Activated CD4-positive, CD25-positive, alpha-beta regulatory T cell treated with anti-CD3 and anti-CD28 coated beads, Interleukin-2, amount 50 U/mL, for 24 hours (primary cell): ENCODE measurements at regions not wholly inside any gene's neighbourhood (a gene's known extent, or its start where the extent isn't known, plus 50 kb on each side); places are given as distances from the start of the nearest gene placed in this dataset.
"Not testable (repeated sequence)": the region's sequence is repeated elsewhere in the genome, so short reads cannot be mapped to it uniquely, and the experiment has no call there.

Source experiments
- ATAC-seq, 2 donors: fragments of 150-1000 bp; cut with Tn5 transposase; one replicate each; pipeline ENCODE4 v1.10.0; 2021; ENCODE audit warnings: mild to moderate bottlenecking in 1 of 2, moderate library complexity in 1 of 2

DNA sequence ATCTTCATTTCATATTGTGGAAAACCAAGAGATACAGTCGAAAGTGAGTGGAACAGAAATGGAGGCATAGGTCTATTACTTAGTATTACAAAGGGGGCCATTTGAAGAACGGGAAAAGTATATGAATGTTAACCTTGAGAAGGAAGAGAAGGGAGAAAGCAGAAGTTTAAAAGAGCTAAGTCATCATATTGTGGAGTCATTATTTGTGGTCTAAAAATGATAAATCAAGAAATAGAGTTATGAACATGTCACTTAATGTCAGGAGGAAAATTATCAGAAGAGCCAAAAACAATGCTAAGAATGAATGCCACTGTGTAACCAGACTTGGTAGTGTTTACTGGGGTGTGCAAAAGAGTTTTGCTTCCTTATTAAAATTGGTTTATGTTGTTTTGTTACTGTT is 589.5 kb upstream of the LCORL start:
- ATAC-seq: no peak

DNA sequence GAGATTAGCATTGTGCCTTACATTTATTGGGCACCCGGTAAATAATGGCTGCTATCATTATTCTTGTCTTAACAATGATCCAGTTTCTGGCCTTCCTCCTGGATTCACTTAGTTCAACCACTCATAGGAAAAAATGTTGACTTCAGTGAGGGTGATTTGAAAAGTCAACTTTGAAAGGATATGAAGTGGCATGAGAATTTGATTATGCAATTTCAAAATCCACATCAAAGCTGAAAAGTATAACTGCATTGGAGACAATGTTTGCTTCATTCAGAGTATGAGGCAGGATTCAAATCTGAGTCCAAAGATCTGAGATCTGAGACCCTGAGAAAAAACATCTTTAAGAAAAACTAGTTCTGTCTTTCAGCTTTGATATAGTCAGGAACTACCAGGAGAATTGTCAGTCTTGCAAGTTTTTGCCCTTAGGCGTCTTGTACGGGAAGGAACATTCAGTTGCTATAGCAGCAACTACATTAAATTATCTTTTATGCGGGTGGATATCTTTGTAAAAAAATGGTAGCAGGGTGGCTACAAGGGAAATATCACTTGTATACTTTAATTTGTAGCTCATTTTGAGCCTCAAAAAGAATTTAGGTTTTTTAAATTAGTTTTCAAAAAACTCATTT is 587.5 kb upstream of the LCORL start:
- ATAC-seq: no peak

DNA sequence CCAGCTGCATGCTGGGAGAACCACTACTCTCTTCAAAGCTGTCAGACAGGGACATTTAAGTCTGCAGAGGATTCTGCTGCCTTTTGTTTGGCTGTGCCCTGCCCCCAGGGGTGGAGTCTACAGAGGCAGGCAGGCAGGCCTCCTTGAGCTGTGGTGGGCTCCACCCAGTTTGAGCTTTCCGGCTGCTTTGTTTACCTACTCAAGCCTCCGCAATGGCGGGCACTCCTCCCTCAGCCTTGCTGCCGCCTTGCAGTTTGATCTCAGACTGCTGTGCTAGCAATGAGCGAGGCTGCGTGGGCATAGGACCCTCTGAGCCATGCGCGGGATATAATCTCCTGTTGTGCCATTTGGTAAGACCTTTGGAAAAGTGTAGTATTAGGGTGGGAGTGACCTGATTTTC is 581.1 kb upstream of the LCORL start:
- ATAC-seq: not testable (repeated sequence)

DNA sequence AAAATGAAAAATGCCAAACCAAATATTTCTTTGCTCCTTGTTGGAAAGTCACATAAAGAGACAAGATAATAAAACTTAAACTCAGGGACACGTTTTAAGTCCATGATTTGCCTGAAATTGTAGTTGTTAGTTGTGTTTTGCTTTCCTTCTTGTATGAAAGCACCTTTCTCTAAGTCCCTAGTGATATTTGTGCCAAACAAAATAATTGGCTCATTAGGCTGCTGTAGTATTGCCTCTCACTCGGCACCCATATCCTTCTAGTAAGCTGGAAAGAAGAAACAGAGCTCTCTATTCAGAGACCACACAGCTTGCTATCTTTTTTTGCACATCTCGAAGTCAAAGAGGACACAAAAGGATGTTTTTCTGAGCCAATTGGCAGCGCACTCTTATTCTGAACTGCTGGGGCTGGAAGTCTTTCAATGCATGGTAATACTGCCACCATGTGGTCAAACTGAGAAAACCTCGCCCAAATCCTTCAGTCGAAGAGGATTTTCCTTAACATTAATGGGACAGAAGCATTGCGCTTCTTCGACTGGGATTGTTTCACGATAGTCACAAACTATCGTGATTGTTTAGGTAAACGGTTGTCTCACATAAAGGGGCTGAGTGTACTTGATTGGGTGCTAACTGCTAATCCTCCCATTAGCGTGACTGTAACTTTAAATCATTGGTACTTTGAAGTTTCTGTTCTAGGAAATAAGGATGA is 571.9 kb upstream of the LCORL start:
- no peak for ATAC-seq

DNA sequence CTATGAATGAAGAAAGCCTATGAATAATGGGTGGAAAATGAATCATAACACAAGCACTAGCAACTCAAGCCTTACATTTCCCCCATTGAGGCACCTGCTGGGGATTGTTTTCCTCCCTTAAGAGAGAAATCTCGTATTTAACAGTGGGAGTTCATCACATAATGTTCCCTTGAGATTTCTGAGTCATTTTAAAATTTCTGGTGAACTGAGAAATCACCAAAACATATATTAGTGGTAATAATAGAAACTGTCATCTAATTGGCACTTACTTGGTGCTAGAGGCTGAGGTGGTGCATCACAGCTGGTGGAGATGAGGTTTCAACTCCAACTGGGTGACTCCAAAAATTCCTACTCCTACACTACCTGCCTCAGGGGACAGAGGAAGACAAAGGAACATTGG is 561.3 kb upstream of the LCORL start:
- no peak for ATAC-seq

DNA sequence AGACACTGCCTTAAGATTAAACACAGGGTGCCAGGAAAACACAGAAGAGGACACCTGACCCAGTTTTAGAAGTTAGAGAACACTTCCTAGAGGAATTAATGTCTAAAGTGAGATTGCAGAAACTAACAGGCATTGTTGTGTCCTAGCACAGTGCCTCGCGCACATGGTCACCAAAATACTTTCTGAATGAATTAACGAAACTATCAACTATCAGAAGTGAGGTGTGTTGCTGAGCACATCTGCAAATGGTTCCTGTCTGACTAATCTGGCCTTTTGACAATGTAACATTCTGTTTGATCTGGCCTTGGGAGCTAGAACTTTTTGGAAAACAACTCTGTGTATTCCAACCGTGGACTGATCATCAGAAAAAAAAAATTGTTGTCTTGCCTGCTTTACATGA is 556.8 kb upstream of the LCORL start:
- ATAC-seq: no peak

DNA sequence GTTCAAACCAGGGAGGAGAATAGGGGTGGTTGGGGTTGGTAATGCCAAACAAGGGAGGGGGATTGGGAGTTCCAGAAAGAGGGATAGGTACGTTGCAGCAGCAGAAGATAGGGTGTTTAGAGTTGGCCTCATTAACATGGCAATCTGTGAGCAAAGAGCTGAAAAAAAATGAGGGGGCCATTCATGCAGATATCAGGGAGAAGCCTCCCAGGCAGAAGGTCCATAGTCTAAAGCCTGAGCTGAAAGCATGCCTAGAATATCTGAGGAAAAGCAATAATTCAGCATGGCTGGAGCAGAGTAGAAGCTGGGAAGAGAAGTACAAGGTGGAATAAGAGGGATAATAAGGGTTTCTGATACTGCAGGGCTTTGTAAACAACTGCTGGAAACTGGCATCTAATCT is 550.9 kb upstream of the LCORL start:
- ATAC-seq: no peak

DNA sequence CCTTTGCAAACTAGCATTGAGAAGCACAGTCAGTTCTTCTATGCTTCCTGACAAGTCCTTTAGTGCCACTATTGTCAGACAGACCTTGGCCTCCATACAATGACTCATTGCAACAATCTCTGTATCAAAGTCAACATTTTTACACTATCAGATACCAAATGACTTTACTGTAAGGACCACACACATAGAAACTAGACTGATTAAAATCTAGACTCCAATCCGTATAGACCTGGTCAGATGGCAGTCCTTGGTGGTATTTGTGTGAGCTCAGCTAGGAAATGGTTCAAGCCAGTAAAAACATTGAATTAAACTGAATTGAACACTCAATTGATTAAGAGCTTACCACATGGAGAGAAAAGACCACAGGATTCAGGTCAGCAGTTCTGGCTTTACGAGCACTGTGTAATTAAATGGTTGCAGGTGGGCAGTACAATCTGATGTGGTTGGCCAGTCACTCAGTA is 549.8 kb upstream of the LCORL start:
- ATAC-seq: no peak

DNA sequence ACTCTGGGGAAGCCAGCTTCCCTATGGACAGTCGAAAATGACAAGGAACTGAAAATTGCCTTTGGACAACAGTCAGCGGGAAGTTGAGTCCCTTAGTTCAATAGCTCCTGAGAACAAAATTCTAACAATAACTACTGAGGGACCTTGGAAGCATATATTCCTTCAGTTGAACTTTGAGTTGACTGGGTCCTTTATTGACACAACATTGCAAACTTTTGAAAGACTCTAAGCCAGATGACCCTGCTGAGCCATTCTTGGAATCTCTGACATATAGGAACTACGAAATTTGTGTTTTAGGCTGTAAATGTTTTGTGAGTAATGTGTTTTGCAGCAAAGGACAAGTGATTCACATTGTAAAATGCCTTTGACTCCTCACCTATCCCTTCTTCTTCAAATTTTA is 548.8 kb upstream of the LCORL start:
- no peak for ATAC-seq

DNA sequence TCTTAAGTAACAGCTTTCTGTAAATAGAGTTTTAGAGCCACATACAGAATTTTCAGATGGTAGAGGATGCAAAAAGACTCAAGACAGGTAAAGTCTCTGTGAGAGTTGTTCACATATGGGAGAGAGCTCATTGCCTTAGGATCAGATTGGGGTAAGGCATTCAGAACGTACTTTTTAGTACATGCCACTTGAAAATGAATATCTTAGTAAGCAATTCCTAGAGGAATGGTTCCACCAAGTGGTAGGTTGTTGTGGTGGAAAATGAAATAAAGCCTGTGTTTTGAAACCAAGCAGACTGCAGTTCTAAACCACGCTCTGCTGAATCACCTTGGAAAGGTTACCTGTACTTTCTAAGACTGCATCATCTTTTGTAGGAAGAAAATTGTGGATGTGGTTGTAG is 547.0 kb upstream of the LCORL start:
- ATAC-seq: no peak

DNA sequence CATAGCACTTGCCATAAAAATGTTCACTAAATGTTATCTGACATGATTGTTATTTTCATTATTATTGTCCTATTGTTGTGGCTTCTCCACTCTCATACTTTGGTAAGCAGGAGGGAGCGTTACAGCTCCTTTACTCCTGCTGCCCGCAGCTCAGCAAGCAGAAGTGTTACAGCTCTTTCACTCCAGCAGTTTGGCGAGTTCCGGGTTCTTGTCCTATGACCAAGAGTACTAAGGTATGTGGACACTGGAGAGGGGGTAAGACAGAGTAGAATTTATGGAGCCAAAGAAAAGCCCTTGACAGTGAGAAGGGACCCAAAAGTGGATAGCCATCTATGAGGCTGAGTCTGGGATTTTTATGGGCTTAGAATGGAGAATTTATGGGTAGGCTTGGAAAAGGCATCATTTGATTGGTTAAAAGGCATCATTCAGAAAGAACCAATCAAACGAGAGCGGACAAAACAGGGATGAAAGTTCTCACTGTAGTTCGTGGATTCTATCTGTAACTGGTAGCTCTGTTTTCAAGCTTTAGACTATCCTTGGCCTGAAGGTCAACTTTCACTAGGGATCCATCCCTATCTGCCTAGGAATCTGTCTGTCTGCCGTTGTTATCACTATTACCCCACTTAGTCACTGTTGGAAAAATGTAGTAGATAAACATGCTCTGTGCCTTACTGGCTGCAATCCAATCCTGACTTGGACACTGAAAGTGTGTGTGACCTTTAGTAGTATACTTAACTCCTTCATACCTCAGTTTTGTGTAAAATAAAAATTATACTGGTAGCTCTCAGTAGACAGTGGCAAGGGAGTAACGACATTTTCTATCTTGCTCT is 545.6 kb upstream of the LCORL start:
- ATAC-seq: no peak

DNA sequence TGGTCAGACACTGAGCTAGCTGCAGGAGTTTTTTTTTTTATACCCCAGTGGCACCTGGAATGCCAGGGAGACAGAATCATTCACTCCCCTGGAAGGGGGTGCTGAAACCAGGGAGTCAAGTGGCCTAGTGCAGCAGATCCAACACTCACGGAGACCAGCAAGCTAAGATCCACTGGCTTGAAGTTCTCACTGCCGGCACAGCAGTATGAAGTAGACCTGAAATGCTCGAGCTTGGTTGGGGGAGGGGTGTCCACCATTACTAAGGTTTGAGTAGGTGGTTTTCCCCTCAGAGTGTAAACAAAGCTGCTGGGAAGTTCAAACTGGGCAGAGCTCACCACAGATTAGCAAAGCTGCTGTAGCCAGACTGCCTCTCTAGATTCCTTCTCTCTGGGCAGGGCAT is 537.9 kb upstream of the LCORL start:
- ATAC-seq: no peak

DNA sequence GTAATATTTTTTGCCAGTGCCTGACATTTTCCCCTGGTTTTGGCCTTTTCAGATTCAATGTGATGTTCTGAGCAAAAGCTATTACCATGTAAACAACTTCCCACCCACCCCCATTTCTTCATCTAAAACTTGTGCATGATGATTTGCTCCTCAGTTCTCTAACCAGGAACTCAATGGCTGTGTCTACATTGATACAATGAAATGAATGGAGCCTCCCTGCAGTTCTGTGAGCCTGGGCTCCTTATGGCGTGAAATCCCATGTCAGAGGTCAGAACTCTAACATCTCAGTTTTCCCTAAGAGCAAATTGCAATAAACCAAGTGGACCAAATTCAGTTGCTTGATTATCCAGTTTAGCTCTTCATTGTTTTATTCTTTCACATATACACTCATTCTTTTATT is 534.8 kb upstream of the LCORL start:
- no peak for ATAC-seq

DNA sequence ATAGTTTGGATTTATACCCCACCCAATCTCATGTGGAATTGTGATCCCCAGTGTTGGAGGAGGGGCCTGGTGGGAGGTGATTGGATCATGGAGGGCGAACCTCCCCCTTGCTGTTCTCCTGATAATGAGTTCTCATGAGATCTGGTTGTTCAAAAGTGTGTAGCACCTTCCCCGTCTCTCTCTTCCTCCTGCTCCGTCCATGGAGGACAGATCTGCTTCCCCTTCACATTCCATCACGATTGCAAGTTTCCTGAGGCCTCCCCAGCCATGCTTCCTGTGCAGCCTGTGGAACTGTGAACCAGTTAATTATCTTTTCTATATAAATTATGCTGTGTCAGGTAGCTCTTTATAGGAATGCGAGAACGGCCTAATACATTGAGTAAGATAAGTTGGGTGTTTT is 518.8 kb upstream of the LCORL start:
- ATAC-seq: no peak

DNA sequence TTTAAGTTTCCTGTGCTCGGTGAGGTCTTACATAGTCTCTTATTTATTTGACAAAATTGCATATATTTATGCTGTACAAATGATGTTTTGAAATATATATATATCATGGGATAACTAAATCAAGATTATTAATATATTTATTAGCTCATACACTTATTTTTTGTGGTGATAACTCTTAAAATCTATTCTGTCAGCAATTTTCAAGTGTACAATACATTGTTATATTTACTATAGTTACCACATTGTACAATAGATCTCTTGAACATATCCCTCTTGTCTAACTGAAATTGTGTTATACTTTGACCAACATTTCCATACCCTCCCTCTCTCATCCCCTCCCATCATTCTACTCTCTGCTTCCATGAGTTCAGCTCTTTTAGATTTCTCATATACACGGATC is 516.6 kb upstream of the LCORL start:
- ATAC-seq: no peak

DNA sequence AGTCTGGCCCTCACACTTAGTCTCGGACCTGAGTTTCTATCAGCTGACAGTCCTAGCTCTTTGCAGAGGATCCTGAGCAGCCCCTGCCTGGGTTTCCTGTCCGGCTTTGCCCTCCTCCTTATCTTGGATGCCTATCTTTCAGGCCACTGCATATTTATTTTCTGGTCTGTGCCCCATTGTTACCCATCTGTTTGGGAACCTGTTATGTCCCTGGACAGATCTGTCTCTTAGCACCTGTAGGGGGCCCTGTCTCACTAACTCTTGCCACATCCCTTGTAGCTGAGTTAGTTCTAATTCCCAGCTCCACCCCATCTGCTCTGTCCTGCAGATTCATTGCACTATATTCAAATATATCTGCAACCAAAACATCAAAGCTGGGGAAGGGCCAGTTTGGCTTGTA is 514.9 kb upstream of the LCORL start:
- no peak for ATAC-seq

DNA sequence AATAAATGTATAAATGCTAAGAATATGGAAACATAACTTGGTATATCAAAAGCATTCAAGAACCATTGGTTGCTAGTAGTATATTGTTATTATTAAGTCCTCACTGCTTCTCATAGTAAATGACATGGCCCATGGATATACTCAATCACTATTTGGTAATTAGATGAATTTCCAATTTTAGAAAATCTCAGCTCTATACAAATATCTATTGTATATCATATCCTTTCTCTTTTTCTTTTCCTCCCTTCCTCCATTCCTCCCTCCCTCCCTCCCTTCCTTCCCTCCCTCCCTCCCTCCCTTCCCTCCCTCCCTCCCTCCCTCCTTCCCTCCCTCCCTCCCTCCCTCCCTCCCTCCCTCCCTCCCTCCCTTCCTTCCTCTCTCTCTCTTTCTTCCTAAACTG is 514.4 kb upstream of the LCORL start:
- no peak for ATAC-seq

DNA sequence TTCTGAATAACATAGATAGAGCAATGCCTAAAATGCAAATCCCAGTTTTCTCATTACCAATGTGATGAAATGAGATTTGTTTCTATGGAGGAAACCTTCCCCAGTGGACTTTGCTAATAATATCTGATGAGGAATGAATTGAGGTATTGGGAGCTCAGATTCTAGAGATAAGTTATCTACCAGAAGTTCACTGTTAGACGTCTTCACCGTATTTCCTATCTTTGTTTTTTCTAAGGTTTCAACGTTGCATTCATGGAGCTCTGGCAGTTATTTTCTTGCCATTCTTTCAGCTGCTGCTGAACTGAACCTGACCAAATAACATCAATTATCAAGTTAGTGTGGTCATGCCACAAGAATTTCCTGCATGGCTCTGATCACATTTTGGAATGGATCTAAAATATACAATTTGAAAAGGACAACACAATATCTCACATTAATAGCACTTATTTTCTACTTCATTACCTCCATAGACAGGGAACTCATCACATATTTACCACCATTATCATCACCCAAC is 511.8 kb upstream of the LCORL start:
- ATAC-seq: no peak

DNA sequence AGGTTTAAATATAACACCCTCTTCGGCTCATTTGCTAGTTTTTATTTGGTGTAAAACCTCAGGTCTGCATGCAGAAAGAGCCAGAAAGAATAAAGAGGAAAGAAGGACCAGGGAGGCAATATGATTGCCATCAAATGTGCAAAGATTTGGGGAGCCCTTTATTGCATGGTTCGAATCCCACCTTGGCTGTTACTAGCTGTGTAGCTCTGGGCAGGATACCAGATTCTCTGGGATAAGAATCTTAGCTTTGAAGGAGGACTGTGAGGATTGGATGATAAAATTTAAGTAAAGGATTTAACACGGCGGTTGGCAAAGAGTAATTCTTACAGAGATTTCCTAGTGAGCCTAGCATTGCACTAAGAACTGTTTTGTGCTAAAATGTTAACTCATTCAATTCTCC is 510.2 kb upstream of the LCORL start:
- ATAC-seq: no peak

DNA sequence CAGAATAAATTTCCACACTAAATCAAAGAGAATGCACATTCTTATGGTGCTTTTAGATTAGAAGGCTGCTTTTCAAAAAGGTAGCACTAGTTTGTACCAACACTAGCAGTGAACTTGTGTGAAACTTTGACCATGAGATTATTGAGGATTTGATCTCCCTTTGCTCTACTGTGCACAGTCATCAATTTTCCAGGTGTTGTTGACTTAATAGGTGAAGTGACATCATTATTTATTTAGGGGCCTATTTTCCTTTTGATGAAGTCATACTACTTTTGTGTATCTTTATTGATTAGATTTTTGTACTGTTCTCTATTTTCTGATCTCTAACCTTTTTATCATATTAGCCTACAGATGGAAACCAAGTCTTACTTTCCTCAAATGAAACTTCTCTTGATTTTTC is 507.9 kb upstream of the LCORL start:
- ATAC-seq: no peak

DNA sequence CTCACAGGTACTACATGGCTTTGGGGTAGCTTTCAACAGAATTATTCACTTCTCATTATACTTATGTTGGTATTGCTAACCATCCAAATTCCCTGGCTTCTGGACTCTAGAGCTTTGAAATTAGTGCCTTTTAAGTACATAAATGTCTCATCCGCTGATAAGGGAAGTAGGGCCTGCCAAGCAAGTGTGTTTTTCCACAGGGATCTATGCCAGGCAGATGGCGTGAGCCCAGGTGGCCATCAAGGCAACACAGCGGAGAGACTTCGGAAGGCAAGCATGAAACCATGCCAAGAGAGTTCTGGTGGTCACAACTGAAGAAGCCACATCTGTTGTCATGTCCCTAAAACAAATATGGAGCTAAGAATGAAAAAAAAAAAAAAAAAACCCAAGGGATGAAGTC is 503.1 kb upstream of the LCORL start:
- ATAC-seq: no peak

DNA sequence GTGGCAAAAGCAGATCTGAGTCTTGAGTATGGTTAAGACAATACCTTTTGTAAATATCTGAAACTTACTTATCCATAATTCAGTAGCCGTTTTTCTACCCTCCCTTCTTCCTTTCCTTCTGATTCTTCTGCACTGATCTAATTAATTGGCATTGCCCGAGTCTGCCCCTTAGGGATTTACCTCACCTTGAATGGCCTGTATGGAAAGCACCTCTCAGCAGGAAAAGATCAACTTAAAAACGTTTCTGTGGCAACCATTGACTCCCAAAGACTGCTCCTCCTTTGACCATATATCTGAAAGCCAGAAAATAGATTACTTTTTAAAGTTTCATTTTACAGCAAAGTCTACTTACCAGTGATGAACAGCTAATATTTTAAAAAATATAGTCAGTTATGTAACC is 496.5 kb upstream of the LCORL start:
- no peak for ATAC-seq

DNA sequence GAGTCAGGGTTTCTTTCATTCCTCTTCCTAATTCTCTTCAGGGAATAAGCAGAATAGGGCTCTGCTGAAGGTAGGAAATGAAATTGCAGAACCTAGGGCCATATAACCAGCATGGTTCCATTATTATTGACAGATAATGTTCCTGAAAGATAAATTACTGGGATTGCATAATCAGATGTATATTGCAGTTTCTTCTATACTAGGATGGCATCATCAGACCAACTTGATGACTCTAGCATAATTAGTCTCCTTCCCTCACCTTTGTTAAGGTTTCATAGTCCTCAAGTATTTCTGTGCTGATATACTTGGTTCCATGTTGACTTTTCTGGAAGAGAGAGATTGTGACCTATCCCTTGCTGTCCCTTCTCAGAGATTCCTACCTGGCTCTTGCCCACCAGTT is 492.3 kb upstream of the LCORL start:
- no peak for ATAC-seq

DNA sequence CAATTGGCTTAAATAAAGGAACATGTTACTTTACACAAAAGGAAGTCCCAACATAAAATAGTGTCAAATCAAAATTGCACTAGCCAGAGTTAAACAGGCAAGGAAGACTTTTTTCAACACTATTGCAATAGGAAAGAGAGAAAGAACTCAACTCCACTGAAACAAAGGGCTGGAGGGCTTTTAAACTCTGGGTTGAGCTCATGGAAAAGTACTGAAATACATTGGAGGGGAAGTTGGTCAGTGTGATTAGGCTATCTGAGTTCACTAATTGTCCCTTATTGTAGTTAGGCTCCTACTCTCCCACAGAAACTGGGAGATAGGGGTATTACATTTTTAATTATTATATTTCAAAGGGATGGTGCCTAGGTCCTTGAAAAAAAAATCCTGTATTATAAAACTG is 491.2 kb upstream of the LCORL start:
- no peak for ATAC-seq
